ENCODE measurements at regions not wholly inside any gene's neighbourhood (a gene's known extent, or its start where the extent isn't known, plus 50 kb on each side); places are given as distances from the start of the nearest gene placed in this dataset.

DNA sequence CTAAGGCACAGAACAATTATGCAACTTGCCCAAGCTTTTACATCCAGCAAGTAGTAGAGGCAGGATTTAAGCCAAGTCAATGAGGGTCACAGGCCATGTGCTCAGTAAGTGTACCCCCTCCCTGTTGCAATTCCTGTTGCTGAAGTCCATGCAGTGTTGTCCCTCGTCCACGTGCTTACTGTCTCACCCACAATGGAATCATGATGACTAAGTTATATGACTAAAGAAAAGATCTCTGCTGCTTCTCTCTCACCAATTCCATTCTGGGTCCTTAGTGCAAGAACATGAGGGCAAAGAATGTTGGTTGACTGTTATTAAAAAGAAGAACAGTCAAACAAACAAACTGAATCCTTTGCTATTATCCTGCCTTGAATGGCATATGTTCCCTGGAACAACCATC is 233.6 kb upstream of the SLC24A2 start:
- no peak for TF ChIP-seq SIN3A (conservative IDR thresholded peaks at IDR 0.05 in 1 of 2, IDR thresholded peaks at IDR 0.05 in 1 of 2; ENCODE audit: low read depth in 1 of 2, low read length in 2 of 2)
- TF ChIP-seq POLR2AphosphoS5 (IDR thresholded peaks at IDR 0.05; ENCODE audit: low read depth, low read length), result no peak
- TF ChIP-seq, protein P1, sequence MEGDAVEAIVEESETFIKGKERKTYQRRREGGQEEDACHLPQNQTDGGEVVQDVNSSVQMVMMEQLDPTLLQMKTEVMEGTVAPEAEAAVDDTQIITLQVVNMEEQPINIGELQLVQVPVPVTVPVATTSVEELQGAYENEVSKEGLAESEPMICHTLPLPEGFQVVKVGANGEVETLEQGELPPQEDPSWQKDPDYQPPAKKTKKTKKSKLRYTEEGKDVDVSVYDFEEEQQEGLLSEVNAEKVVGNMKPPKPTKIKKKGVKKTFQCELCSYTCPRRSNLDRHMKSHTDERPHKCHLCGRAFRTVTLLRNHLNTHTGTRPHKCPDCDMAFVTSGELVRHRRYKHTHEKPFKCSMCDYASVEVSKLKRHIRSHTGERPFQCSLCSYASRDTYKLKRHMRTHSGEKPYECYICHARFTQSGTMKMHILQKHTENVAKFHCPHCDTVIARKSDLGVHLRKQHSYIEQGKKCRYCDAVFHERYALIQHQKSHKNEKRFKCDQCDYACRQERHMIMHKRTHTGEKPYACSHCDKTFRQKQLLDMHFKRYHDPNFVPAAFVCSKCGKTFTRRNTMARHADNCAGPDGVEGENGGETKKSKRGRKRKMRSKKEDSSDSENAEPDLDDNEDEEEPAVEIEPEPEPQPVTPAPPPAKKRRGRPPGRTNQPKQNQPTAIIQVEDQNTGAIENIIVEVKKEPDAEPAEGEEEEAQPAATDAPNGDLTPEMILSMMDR (IDR thresholded peaks at IDR 0.05; ENCODE audit: control extremely low read depth in 1 of 3, insufficient read depth in 1 of 3, low read depth in 1 of 3, low read length in 3 of 3), result no peak
- TF ChIP-seq EP300 (IDR thresholded peaks at IDR 0.05; ENCODE audit: borderline replicate concordance in 1 of 2, low read depth in 2 of 2, low read length in 2 of 2), result no peak

Data from H1 (cell line).